Activated naive CD4-positive, alpha-beta T cell treated with anti-CD3 and anti-CD28 coated beads, Interleukin-2, amount 10 ng/mL, durations not matched to agents 7 days and 5 days (primary cell): ENCODE measurements at regions not wholly inside any gene's neighbourhood (a gene's known extent, or its start where the extent isn't known, plus 50 kb on each side); places are given as distances from the start of the nearest gene placed in this dataset.

Source experiments
- CTCF ChIA-PET: fragments of 350-600 bp; sonication (Branson Sonifier 250); formaldehyde crosslinking; loops from one replicate; lab custom pipeline; 2021; ENCODE audit warnings: antibody characterized with exemption; lab: Charles Lee
- DNase-seq: peaks from one replicate; pipeline ENCODE4 v3.0.0-alpha.2; 2020
- H3K27ac Mint-ChIP-seq: one replicate; pipeline ENCODE4 v1.8.0; 2021; ENCODE audit warnings: mild to moderate bottlenecking, moderate library complexity, mixed read lengths
- H3K27me3 Mint-ChIP-seq: one replicate; pipeline ENCODE4 v1.8.0; 2021; ENCODE audit warnings: mild to moderate bottlenecking, mixed read lengths
- H3K36me3 Mint-ChIP-seq: one replicate; pipeline ENCODE4 v1.8.0; 2021; ENCODE audit warnings: mixed read lengths
- H3K4me1 Mint-ChIP-seq: one replicate; pipeline ENCODE4 v1.8.0; 2021; ENCODE audit warnings: mixed read lengths
- H3K4me3 Mint-ChIP-seq: one replicate; pipeline ENCODE4 v1.8.0; 2021; ENCODE audit warnings: mild to moderate bottlenecking, moderate library complexity, mixed read lengths
- H3K9me3 Mint-ChIP-seq: one replicate; pipeline ENCODE4 v1.8.0; 2021; ENCODE audit warnings: mixed read lengths

DNA sequence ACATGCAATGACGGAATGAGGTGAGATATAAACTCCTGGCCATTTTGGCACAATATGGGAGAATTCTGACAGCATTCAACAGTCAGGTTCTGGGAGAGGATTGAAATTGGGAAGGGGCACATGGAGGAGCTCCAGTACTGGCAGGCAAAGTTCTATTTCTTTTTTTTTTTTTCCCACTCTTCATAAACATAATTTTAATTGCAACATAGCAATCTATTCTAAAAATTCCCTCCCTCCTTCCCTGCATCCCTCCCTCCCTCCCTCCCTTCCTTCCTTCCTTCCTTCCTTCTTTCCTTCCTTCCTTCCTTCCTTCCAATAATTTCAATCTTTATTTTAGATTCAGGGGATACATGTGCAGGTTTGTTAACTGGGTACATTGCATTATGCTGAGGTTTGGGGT lies 93.2 kb downstream of the PTCSC3 start:
- no peaks in the 10 kb centered on the region for H3K9me3 Mint-ChIP-seq
- H3K4me3 Mint-ChIP-seq = no peak overlapping the region
- CTCF ChIA-PET = interaction anchor here (1.7 kb wide), 1 partner anchor 14 kb away, joined by 6 read pairs; no protein-coding TSS in a partner anchor
- no peak for DNase-seq
- H3K27me3 Mint-ChIP-seq = no peaks in the 10 kb centered on the region
- no peaks in the 10 kb centered on the region for H3K36me3 Mint-ChIP-seq
- no peaks in the 10 kb centered on the region for H3K4me1 Mint-ChIP-seq
- no peak overlapping the region for H3K27ac Mint-ChIP-seq

- Mint-ChIP-seq H3K36me3 (no peaks in the 10 kb centered on the region), H3K4me1 (no peaks in the 10 kb centered on the region), H3K27ac (no peak overlapping the region), H3K4me3 (no peak overlapping the region), H3K9me3 (no peaks in the 10 kb centered on the region), H3K27me3 (no peaks in the 10 kb centered on the region)
- CTCF ChIA-PET = interaction anchor here (1.1 to 1.4 kb wide), 2 partner anchors 8 to 10 kb away, joined by 3 to 4 read pairs; no protein-coding TSS in a partner anchor
- no peak for DNase-seq
These were observed 98.4 kb downstream of the PTCSC3 start for GRCh38 chr14:36078080-36078479.

DNA sequence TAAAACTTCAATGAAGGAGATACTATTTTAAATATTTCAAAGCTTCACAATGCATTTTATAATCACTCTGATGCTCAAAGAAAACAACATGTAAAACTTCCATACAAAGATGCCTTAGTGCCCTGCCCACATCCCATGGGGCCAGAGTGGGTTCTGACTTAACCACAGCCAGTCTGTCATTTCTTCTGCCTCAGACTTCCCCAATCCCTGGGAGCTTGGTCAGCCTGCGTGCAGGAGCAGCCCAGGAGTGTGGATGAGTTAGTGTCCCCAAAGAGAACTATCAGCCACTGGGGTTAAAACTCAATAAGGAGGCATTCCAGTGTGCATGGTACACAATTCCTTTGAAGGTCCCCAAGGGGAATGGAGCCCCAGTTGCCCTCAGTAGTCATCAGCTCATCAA lies 100.3 kb downstream of the PTCSC3 start:
- no peaks in the 10 kb centered on the region for H3K36me3 Mint-ChIP-seq
- H3K4me3 Mint-ChIP-seq = no peak overlapping the region
- H3K9me3 Mint-ChIP-seq = no peaks in the 10 kb centered on the region
- CTCF ChIA-PET = no interaction called here
- no peak for DNase-seq
- no peak overlapping the region for H3K27ac Mint-ChIP-seq
- H3K27me3 Mint-ChIP-seq = peaks cover 4% of the 10 kb centered on the region
- no peaks in the 10 kb centered on the region for H3K4me1 Mint-ChIP-seq

- Mint-ChIP-seq H3K9me3 (no peaks in the 10 kb centered on the region), H3K4me1 (no peaks in the 10 kb centered on the region), H3K27ac (no peak overlapping the region), H3K27me3 (peaks cover 8% of the 10 kb centered on the region), H3K4me3 (no peak overlapping the region), H3K36me3 (no peaks in the 10 kb centered on the region)
- CTCF ChIA-PET = no interaction called here
- DNase-seq = no peak
These were observed 101.3 kb downstream of the PTCSC3 start for GRCh38 chr14:36075203-36075602.

DNA sequence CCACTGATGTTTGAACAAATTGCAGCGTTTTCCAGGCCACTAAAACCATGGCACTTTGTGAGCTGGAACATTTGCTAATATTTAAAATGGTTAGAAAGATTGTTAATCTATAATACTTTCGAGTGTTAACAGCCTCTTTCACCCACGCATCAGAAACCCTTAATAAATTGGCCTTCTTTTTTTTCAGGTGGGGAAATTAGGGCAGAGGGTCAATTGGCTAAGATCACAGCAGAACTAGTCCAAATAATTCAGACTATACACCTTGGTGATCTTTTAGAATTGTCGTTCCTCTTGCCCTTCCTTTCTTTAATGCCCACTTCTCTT lies 105.8 kb downstream of the PTCSC3 start:
- DNase-seq = no peak
- Mint-ChIP-seq H3K4me1 (no peaks in the 10 kb centered on the region), H3K27me3 (peaks cover 26% of the 10 kb centered on the region), H3K9me3 (no peaks in the 10 kb centered on the region), H3K4me3 (no peak overlapping the region), H3K36me3 (no peaks in the 10 kb centered on the region), H3K27ac (no peak overlapping the region)
- CTCF ChIA-PET = interaction anchor here (1.0 to 8.9 kb wide), 12 partner anchors 8 to 534 kb away, joined by 3 to 118 read pairs (median 6); no protein-coding TSS in a partner anchor

GRCh38 chr14:36070031-36070719 lies 106.3 kb downstream of the PTCSC3 start:
- Mint-ChIP-seq H3K36me3 (no peaks in the 10 kb centered on the region), H3K4me3 (no peak overlapping the region), H3K9me3 (no peaks in the 10 kb centered on the region), H3K4me1 (no peaks in the 10 kb centered on the region), H3K27ac (no peak overlapping the region), H3K27me3 (peaks cover 26% of the 10 kb centered on the region)
- peak; percentile 55 for DNase-seq
- CTCF ChIA-PET = interaction anchor here (0.6 to 8.9 kb wide), 22 partner anchors 9 to 1576 kb away, joined by 3 to 118 read pairs (median 6); no protein-coding TSS in a partner anchor

GRCh38 chr14:36069535-36069900 lies 107.0 kb downstream of the PTCSC3 start:
- H3K9me3 Mint-ChIP-seq = no peaks in the 10 kb centered on the region
- H3K4me3 Mint-ChIP-seq = no peak overlapping the region
- H3K27me3 Mint-ChIP-seq = peaks cover 26% of the 10 kb centered on the region
- CTCF ChIA-PET = interaction anchor here (0.6 to 8.9 kb wide), 21 partner anchors 10 to 1576 kb away, joined by 3 to 118 read pairs (median 6); no protein-coding TSS in a partner anchor
- no peaks in the 10 kb centered on the region for H3K36me3 Mint-ChIP-seq
- no peak overlapping the region for H3K27ac Mint-ChIP-seq
- DNase-seq = peak; percentile 41
- H3K4me1 Mint-ChIP-seq = no peaks in the 10 kb centered on the region

DNA sequence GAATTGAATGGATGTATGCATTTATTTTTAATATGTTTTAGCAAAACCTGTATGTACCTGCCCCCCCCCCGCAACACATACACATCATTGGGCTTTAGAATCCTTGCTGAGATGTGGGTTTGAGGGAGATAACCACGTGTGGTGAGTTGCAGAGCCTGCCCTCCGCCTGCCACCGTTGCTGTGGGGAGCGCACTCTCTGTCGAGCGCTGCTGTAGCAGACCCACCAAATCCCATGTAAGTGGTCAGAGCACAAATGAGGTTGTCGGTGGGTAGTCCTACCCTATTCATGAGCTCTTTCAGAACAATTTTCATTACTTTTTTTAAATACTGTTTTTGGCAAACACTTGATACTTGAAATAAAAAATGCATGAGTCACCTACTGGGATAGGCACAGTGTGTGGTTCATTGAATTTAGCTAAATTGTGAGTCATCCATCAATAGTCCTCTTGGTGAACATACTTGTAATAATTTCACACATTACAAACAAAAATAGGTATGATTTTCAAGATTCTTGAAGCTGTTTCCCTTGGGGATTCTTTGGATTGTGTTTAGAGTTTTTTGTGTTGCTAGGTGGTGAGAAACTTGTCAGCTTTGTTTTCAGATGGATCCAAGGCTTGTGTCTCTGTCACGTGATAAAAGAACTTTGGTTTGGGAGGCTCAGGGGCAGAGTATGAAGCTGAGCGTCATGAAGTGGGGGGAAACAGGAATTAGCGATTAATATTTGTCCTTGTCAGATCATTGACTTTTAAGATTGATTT lies 107.6 kb downstream of the PTCSC3 start:
- no peaks in the 10 kb centered on the region for H3K4me1 Mint-ChIP-seq
- no peak for DNase-seq
- H3K27ac Mint-ChIP-seq = no peak overlapping the region
- CTCF ChIA-PET = interaction anchor here (0.8 to 8.9 kb wide), 21 partner anchors 9 to 489 kb away, joined by 3 to 118 read pairs (median 6); no protein-coding TSS in a partner anchor
- no peaks in the 10 kb centered on the region for H3K36me3 Mint-ChIP-seq
- peaks cover 26% of the 10 kb centered on the region for H3K27me3 Mint-ChIP-seq
- H3K4me3 Mint-ChIP-seq = no peak overlapping the region
- H3K9me3 Mint-ChIP-seq = no peaks in the 10 kb centered on the region

DNA sequence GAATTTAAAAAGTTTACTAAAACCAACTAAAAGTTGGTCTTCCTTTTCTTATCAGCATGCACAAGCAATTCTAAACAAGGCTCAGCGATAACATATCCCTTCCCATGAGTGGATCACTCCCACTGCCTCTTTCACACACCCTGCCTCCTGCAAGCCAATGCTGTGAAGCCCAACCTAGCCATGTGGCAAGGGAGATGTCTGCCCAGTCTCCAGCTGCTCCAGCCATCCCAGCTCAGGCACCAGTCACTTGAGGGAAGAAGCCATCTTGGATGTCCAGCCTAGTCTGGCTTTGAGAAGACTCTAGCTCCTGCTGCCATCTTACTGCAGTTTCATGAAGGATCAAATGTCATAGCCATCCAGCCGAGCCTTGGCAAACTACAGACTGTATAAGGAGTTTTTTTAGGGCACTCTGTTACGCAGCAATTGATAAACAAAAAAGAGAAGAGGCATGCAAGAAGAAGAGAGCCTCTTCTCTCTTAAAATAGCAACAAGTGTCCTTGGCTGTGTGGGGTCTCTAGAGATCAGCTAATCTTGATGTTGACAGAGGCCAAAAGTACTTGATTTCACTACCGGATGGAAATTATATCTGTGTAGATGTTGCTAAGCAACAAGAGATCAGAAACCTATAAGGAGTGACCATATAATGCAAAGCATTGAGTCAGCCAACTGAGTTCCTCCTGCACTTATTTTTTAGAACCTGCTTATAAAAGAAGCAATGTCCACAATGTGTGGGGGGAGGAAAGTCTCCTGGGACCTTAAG lies 108.9 kb downstream of the PTCSC3 start:
- Mint-ChIP-seq H3K9me3 (no peaks in the 10 kb centered on the region), H3K4me3 (no peak overlapping the region), H3K27ac (no peak overlapping the region), H3K36me3 (no peaks in the 10 kb centered on the region), H3K27me3 (peaks cover 26% of the 10 kb centered on the region), H3K4me1 (no peaks in the 10 kb centered on the region)
- no peak for DNase-seq
- CTCF ChIA-PET = interaction anchor here (1.1 to 8.9 kb wide), 4 partner anchors 8 to 187 kb away, joined by 3 to 118 read pairs (median 6); no protein-coding TSS in a partner anchor

DNA sequence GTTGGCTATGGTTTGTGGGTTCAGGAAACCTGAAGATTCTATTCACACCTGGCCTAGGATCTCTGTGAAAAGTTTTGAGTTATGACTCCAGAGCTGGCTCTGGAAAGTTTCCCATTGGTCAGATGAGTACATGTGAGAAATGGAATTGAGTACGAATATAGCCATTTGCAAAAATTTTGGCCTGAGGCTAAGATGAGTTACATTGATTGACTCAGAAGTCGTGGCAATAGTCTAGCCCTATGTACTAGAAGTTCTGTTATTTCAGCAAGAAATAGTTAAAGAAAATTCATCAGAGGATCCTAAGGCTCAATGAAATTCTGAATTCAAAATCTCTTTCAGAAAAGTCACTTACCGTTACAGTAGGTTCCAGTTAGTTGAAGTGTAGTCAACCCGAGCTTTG lies 109.9 kb downstream of the PTCSC3 start:
- H3K27me3 Mint-ChIP-seq = peaks cover 23% of the 10 kb centered on the region
- CTCF ChIA-PET = interaction anchor here (8.9 kb wide), 1 partner anchor 186 kb away, joined by 118 read pairs; no protein-coding TSS in a partner anchor
- DNase-seq = no peak

DNA sequence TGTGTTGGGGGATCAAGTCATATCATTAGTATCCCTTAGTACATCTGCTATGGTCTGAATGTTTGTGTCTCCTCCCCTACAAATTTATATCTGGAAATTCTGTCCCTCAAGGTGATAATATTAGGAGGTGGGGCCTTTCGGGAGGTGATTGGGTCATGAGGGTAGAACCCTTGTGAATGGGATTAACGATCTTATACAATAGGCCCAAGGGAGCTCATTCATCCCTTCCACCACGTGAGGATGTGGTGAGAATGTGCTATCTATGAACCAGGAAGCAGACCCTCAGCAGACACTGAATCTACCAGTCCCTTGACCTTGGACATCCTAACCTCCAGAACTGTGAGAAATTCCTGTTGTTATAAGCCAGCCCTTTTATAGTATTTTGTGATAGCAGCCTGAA lies 110.7 kb downstream of the PTCSC3 start:
- Mint-ChIP-seq H3K9me3 (no peaks in the 10 kb centered on the region), H3K27ac (no peak overlapping the region), H3K4me3 (no peak overlapping the region), H3K27me3 (peaks cover 23% of the 10 kb centered on the region), H3K36me3 (no peaks in the 10 kb centered on the region), H3K4me1 (no peaks in the 10 kb centered on the region)
- CTCF ChIA-PET = interaction anchor here (0.8 to 8.9 kb wide), 2 partner anchors 185 to 328 kb away, joined by 4 to 118 read pairs; no protein-coding TSS in a partner anchor
- DNase-seq = no peak

More for the DNA sequence above, 109.9 kb downstream of the PTCSC3 start:
- Mint-ChIP-seq H3K9me3 (no peaks in the 10 kb centered on the region), H3K27ac (no peak overlapping the region), H3K36me3 (no peaks in the 10 kb centered on the region), H3K4me1 (no peaks in the 10 kb centered on the region), H3K4me3 (no peak overlapping the region)

DNA sequence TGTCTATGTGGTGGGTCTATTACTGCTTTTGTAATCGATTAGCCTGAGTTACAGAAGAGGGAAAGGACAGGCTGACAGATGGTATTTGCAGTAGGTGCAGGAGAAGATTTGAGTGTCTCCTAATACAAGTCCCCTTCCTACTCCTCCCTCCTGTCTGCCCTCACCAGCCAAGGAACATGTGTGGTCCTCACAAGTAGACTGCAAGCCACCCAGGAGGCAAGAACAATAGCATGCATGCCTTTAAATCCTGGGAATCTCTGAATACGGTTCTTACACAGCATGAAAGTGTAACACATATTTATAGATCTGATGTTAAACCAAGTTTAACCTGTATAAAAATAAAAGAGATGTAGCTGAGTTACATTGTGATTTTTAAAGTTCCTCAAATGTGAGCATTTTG lies 117.0 kb downstream of the PTCSC3 start:
- Mint-ChIP-seq H3K4me1 (no peaks in the 10 kb centered on the region), H3K9me3 (no peaks in the 10 kb centered on the region), H3K27me3 (peaks cover 15% of the 10 kb centered on the region), H3K4me3 (no peak overlapping the region), H3K36me3 (no peaks in the 10 kb centered on the region), H3K27ac (no peak overlapping the region)
- CTCF ChIA-PET = interaction anchor here (1.8 kb wide), 1 partner anchor 9 kb away, joined by 9 read pairs; no protein-coding TSS in a partner anchor
- no peak for DNase-seq

DNA sequence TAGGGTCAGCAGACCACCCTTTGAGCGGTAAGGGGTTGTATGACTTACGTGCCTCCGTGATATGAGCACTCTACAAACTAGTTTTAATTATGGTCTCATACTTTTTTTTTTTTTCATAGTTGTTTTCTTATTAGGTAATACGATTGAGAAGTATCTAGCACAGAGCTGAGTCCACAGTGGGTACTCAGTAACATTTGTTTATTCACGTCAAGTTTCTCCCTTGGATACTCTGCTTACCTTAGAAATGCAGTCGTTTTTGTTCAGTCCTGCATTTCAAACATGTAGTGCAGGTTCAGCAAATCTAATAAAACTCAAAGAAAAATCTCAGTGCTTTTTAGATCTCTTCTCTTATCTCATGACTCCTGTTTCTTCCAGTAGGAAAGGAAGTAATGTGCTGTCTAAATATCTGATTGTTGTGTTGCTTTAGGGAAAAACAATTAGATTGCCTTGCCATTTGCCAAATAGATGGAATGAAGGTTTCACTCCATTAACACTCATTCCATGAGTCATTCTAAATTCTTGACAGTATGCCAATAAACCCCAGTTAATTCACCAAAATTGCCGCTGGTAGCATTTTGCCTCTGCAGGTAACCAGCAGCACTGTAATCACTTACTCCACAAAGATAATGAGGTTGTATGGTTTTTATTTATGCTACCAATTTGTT lies 118.9 kb downstream of the PTCSC3 start:
- no peaks in the 10 kb centered on the region for H3K4me1 Mint-ChIP-seq
- CTCF ChIA-PET = no interaction called here
- H3K27me3 Mint-ChIP-seq = peaks cover 21% of the 10 kb centered on the region
- H3K27ac Mint-ChIP-seq = no peak overlapping the region
- DNase-seq = no peak
- H3K9me3 Mint-ChIP-seq = no peaks in the 10 kb centered on the region
- H3K36me3 Mint-ChIP-seq = no peaks in the 10 kb centered on the region
- no peak overlapping the region for H3K4me3 Mint-ChIP-seq
